ENCODE measurements at regions not wholly inside any gene's neighbourhood (a gene's known extent, or its start where the extent isn't known, plus 50 kb on each side); places are given as distances from the start of the nearest gene placed in this dataset.

DNA sequence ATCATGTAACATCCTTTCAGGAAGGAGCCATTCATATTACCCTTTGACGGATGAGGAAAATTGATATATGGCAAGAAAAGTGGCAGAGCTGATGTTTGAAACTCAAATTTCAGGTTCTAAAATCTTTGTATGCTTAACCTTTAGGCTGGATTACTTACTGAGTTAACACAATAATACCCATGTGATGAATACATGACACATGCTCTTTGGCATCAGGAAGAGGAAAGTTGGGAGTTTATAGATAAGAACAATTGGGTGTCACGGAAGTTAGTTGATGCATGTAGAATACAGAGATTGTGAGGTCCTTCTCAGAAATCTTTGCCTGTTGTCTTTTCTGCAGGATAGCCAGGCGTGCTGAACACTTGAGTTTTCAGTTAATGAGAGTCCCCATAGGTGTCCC, 572.1 kb upstream of the POM121L12 start:
- 92 to 100% methylated on average over 1 to 3 of the region's 3 CpGs for WGBS, 2 experiments (ENCODE audit: insufficient coverage in 1 of 2, insufficient read length in 1 of 2)
- H3K9ac ChIP-seq (ENCODE audit: extremely low read depth, low read length, poor library complexity, severe bottlenecking): no peak overlapping the region
- Mint-ChIP-seq H3K27ac (no peak overlapping the region), H3K27me3 (ENCODE audit: insufficient read depth) (no peaks in the 10 kb centered on the region), H3K9me3 (no peaks in the 10 kb centered on the region), H3K36me3 (ENCODE audit: low read depth) (no peaks in the 10 kb centered on the region), H3K4me1 (no peaks in the 10 kb centered on the region), H3K4me3 (no peak overlapping the region)
- no peaks in the 10 kb centered on the region for H3K27me3 ChIP-seq (ENCODE audit: control insufficient read depth, insufficient read depth, low read length, poor library complexity, severe bottlenecking)
- TF ChIP-seq, protein P1, sequence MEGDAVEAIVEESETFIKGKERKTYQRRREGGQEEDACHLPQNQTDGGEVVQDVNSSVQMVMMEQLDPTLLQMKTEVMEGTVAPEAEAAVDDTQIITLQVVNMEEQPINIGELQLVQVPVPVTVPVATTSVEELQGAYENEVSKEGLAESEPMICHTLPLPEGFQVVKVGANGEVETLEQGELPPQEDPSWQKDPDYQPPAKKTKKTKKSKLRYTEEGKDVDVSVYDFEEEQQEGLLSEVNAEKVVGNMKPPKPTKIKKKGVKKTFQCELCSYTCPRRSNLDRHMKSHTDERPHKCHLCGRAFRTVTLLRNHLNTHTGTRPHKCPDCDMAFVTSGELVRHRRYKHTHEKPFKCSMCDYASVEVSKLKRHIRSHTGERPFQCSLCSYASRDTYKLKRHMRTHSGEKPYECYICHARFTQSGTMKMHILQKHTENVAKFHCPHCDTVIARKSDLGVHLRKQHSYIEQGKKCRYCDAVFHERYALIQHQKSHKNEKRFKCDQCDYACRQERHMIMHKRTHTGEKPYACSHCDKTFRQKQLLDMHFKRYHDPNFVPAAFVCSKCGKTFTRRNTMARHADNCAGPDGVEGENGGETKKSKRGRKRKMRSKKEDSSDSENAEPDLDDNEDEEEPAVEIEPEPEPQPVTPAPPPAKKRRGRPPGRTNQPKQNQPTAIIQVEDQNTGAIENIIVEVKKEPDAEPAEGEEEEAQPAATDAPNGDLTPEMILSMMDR (conservative IDR thresholded peaks at IDR 0.05): no peak
- no peaks in the 10 kb centered on the region for H3K9me3 ChIP-seq (ENCODE audit: control insufficient read depth, low read length)
- no peak overlapping the region for H3K27ac ChIP-seq (ENCODE audit: low read depth, low read length)
- DNase-seq: no peak
- no peak overlapping the region for H3K4me3 ChIP-seq (ENCODE audit: low read length)
- no peaks in the 10 kb centered on the region for H3K4me1 ChIP-seq (ENCODE audit: control insufficient read depth, insufficient read depth, low read length)
- H3K36me3 ChIP-seq (ENCODE audit: control insufficient read depth, insufficient read depth, low read length): no peaks in the 10 kb centered on the region

DNA sequence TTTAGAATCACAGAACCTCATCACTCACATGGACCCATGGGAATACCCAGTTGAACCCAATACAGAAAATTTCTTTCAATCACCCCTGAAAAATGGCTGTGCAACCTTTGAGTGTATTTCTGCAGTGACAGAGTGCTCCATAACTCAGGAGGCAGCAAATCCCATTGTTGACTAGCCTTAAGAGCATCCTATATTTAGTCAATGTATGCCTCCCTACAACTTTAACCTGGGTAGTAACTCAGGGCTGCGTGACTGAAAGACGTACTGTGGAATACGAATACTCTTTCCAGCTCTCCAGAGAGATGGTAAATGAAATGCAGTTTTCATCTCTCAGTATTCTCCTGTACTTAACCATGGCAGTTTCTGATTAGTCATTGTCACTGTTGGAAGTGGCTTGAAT, 573.0 kb upstream of the POM121L12 start:
- DNase-seq: no peak
- no peaks in the 10 kb centered on the region for H3K9me3 ChIP-seq (ENCODE audit: control insufficient read depth, low read length)
- no peaks in the 10 kb centered on the region for H3K4me1 Mint-ChIP-seq
- no peaks in the 10 kb centered on the region for H3K36me3 Mint-ChIP-seq (ENCODE audit: low read depth)
- no peak overlapping the region for H3K4me3 ChIP-seq (ENCODE audit: low read length)
- no peak overlapping the region for H3K4me3 Mint-ChIP-seq
- H3K27me3 ChIP-seq (ENCODE audit: control insufficient read depth, insufficient read depth, low read length, poor library complexity, severe bottlenecking): no peaks in the 10 kb centered on the region
- no peaks in the 10 kb centered on the region for H3K4me1 ChIP-seq (ENCODE audit: control insufficient read depth, insufficient read depth, low read length)
- H3K9ac ChIP-seq (ENCODE audit: extremely low read depth, low read length, poor library complexity, severe bottlenecking): no peak overlapping the region
- no peak overlapping the region for H3K27ac Mint-ChIP-seq
- no peaks in the 10 kb centered on the region for H3K27me3 Mint-ChIP-seq (ENCODE audit: insufficient read depth)
- no peaks in the 10 kb centered on the region for H3K9me3 Mint-ChIP-seq
- no peak overlapping the region for H3K27ac ChIP-seq (ENCODE audit: low read depth, low read length)
- WGBS, 2 experiments (ENCODE audit: insufficient coverage in 1 of 2, insufficient read length in 1 of 2): 88% methylated on average over 3 of the region's 3 CpGs; no CpG with 5 or more reads in 1 of the 2 experiments
- no peaks in the 10 kb centered on the region for H3K36me3 ChIP-seq (ENCODE audit: control insufficient read depth, insufficient read depth, low read length)
- TF ChIP-seq, protein P1 (conservative IDR thresholded peaks at IDR 0.05): no peak

DNA sequence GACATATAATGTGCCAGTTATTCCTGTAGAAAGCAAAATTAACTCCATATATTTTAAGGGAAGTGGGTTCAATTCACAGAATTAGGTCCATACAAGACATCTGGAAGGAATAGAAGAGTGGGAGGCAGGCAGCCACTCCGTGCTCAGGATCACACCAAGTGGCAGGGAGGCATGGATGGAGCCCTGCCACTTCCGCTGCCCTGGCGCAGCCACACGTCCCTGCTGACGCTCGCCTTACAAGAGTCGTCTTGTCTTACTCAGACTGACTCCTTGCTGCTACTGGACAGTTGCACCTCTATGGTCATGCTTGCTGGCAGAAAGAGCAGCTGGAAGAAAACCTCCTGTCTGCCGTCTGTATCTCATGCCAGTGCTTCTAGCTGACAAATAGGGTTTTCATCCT, 579.9 kb upstream of the POM121L12 start:
- Histone ChIP-seq H3K9ac (ENCODE audit: extremely low read depth, low read length, poor library complexity, severe bottlenecking) (no peak overlapping the region), H3K27ac (ENCODE audit: low read depth, low read length) (no peak overlapping the region), H3K9me3 (ENCODE audit: control insufficient read depth, low read length) (no peaks in the 10 kb centered on the region), H3K27me3 (ENCODE audit: control insufficient read depth, insufficient read depth, low read length, poor library complexity, severe bottlenecking) (peaks cover 15% of the 10 kb centered on the region), H3K36me3 (ENCODE audit: control insufficient read depth, insufficient read depth, low read length) (no peaks in the 10 kb centered on the region), H3K4me3 (ENCODE audit: low read length) (no peak overlapping the region), H3K4me1 (ENCODE audit: control insufficient read depth, insufficient read depth, low read length) (no peaks in the 10 kb centered on the region)
- H3K4me3 Mint-ChIP-seq: no peak overlapping the region
- H3K4me1 Mint-ChIP-seq: no peaks in the 10 kb centered on the region
- no peak for DNase-seq
- TF ChIP-seq, protein P1 (conservative IDR thresholded peaks at IDR 0.05): no peak
- no peak overlapping the region for H3K27ac Mint-ChIP-seq
- no peaks in the 10 kb centered on the region for H3K36me3 Mint-ChIP-seq (ENCODE audit: low read depth)
- no peaks in the 10 kb centered on the region for H3K9me3 Mint-ChIP-seq
- H3K27me3 Mint-ChIP-seq (ENCODE audit: insufficient read depth): peaks cover 21% of the 10 kb centered on the region
- 87 to 94% methylated on average over 6 to 8 of the region's 8 CpGs for WGBS, 2 experiments (ENCODE audit: insufficient coverage in 1 of 2, insufficient read length in 1 of 2)
